SK-N-SH (cell line): ENCODE measurements at regions not wholly inside any gene's neighbourhood (a gene's known extent, or its start where the extent isn't known, plus 50 kb on each side); places are given as distances from the start of the nearest gene placed in this dataset.

Experiments
- CTCF ChIA-PET: fragments of 300-600, 350-600 bp; formaldehyde crosslinking; extraction: SDS; loops from one replicate; lab custom pipeline; 2021; lab: Yijun Ruan, JAX
- POLR2A ChIA-PET: fragments of 350-600 bp; sonication (Branson Sonifier 250); formaldehyde crosslinking; extraction: SDS; loops from one replicate; lab custom pipeline; 2020; ENCODE audit warnings: antibody characterized with exemption, inconsistent platforms; lab: Yijun Ruan, JAX
- DNase-seq: peaks from one replicate; pipeline ENCODE4 v3.0.0; 2012
- H2AFZ ChIP-seq: fragments of 200-600 bp; sonication (generic); 2 replicates; pipeline ENCODE4 v1.8.1; 2016; ENCODE audit warnings: antibody characterized with exemption, mild to moderate bottlenecking, low read depth
- H3F3A ChIP-seq: fragments of 200-600 bp; sonication (generic); replicated peaks from 2 replicates; pipeline ENCODE3; 2016; ENCODE audit warnings: antibody characterized with exemption, mild to moderate bottlenecking; ENCODE audit not compliant: insufficient read depth
- H3K27ac ChIP-seq, 2 experiments: fragments of 200-500 bp in 1 of 2; fragments of 200-600 bp in 1 of 2; sonication (Bioruptor generic) in 1 of 2; sonication (generic), shearing (Covaris generic) in 1 of 2; 2 replicates each; pipeline versions ENCODE4 v1.5.1 to v1.6.1; 2014 to 2016; ENCODE audit warnings: low read depth in 2 of 2, inconsistent platforms in 1 of 2, low read length in 1 of 2, mild to moderate bottlenecking in 1 of 2, mixed read lengths in 1 of 2
- H3K27me3 ChIP-seq: fragments of 200-600 bp; sonication (generic), shearing (Covaris generic); 2 replicates; pipeline ENCODE4 v1.6.1; 2016; ENCODE audit warnings: mixed run types; ENCODE audit not compliant: insufficient read depth
- H3K36me3 ChIP-seq, 2 experiments: fragments of 200-500 bp in 1 of 2; fragments of 200-600 bp in 1 of 2; sonication (Bioruptor generic) in 1 of 2; sonication (generic) in 1 of 2; replicated peaks in 1 of 2; 2 replicates each; pipeline versions ENCODE3 to v1.5.1; 2014 to 2016; ENCODE audit warnings: low read length in 1 of 2, mild to moderate bottlenecking in 1 of 2; ENCODE audit not compliant: insufficient read depth in 2 of 2, control insufficient read depth in 1 of 2
- H3K4me1 ChIP-seq, 2 experiments: fragments of 200-500 bp in 1 of 2; fragments of 200-600 bp in 1 of 2; sonication (Bioruptor generic) in 1 of 2; sonication (generic), shearing (Covaris generic) in 1 of 2; 2 replicates each; pipeline versions ENCODE4 v1.5.1 to v1.6.1; 2014 to 2016; ENCODE audit warnings: low read depth in 1 of 2, low read length in 1 of 2, mixed run types in 1 of 2; ENCODE audit not compliant: insufficient read depth in 2 of 2, control insufficient read depth in 1 of 2
- H3K4me2 ChIP-seq: fragments of 200-600 bp; sonication (generic), shearing (Covaris generic); 2 replicates; pipeline ENCODE4 v1.6.1; 2017; ENCODE audit warnings: mixed run types
- H3K4me3 ChIP-seq, 2 experiments: fragments of 200-500 bp in 1 of 2; fragments of 200-600 bp in 1 of 2; sonication (Bioruptor generic) in 1 of 2; sonication (generic), shearing (Covaris generic) in 1 of 2; 2 replicates each; pipeline versions ENCODE4 v1.5.1 to v1.8.1; 2014 to 2016; ENCODE audit warnings: low read depth in 2 of 2, inconsistent platforms in 1 of 2, low read length in 1 of 2, mild to moderate bottlenecking in 1 of 2, mixed read lengths in 1 of 2, moderate library complexity in 1 of 2
- H3K79me2 ChIP-seq: fragments of 200-600 bp; sonication (generic); 2 replicates; pipeline ENCODE4 v1.8.1; 2017; ENCODE audit warnings: mild to moderate bottlenecking; ENCODE audit not compliant: insufficient read depth
- H3K9ac ChIP-seq: fragments of 200-600 bp; sonication (generic); 2 replicates; pipeline ENCODE4 v1.6.1; 2017; ENCODE audit warnings: mixed run types
- H3K9me2 ChIP-seq: fragments of 200-600 bp; sonication (generic); 2 replicates; pipeline ENCODE4 v1.6.1; 2017; ENCODE audit warnings: mixed run types
- H3K9me3 ChIP-seq: fragments of 200-600 bp; sonication (generic); 2 replicates; pipeline ENCODE4 v1.6.1; 2017; ENCODE audit warnings: mixed run types, mild to moderate bottlenecking, moderate library complexity
- H4K20me1 ChIP-seq: fragments of 200-600 bp; sonication (generic); 2 replicates; pipeline ENCODE4 v1.6.1; 2017; ENCODE audit warnings: mild to moderate bottlenecking, mixed run types; ENCODE audit not compliant: insufficient read depth
- CHD2 ChIP-seq: fragments of 150-350 bp; IDR thresholded peaks from 2 replicates; pipeline ENCODE4 v1.6.1; 2018; ENCODE audit warnings: low read length; ENCODE audit not compliant: partially characterized antibody
- EP300 ChIP-seq, 2 experiments: IDR thresholded peaks; 2 replicates each; pipeline versions ENCODE4 v1.4.0 to v1.6.1; 2012; ENCODE audit warnings: borderline replicate concordance in 1 of 2, low read depth in 1 of 2, low read length in 1 of 2
- EZH2phosphoT487 ChIP-seq: fragments of 200-600 bp; sonication (generic); IDR thresholded peaks from 2 replicates; pipeline ENCODE4 v1.6.1; 2017; ENCODE audit warnings: low read depth, mixed run types, mild to moderate bottlenecking, antibody characterized with exemption, moderate library complexity, borderline replicate concordance
- FOSL2 ChIP-seq: IDR thresholded peaks from 2 replicates; pipeline ENCODE4 v1.4.0; 2012; ENCODE audit warnings: low read depth, mild to moderate bottlenecking, moderate library complexity, borderline replicate concordance
- FOXM1 ChIP-seq: IDR thresholded peaks from 2 replicates; pipeline ENCODE4 v1.4.0; 2012; ENCODE audit warnings: low read depth, mild to moderate bottlenecking
- GABPA ChIP-seq: IDR thresholded peaks from 2 replicates; pipeline ENCODE4 v1.4.0; 2012; ENCODE audit warnings: low read depth, mild to moderate bottlenecking
- GATA2 ChIP-seq: sonication (generic); formaldehyde crosslinking; IDR thresholded peaks from 2 replicates; pipeline ENCODE4 v1.5.0; 2020; ENCODE audit warnings: mild to moderate bottlenecking, missing genetic modification reagents
- JUND ChIP-seq: IDR thresholded peaks from 2 replicates; pipeline ENCODE4 v1.4.0; 2012
- MEF2A ChIP-seq: IDR thresholded peaks from 2 replicates; pipeline ENCODE4 v1.4.0; 2012; ENCODE audit warnings: low read depth, borderline replicate concordance
- NFIC ChIP-seq: IDR thresholded peaks from 2 replicates; pipeline ENCODE4 v1.4.0; 2012; ENCODE audit warnings: borderline replicate concordance
- PBX3 ChIP-seq: IDR thresholded peaks from 2 replicates; pipeline ENCODE4; 2012
- POLR2AphosphoS5 ChIP-seq: IDR thresholded peaks from 2 replicates; pipeline ENCODE4 v1.6.1; 2012; ENCODE audit warnings: low read depth, low read length
- RCOR1 ChIP-seq: fragments of 150-350 bp; IDR thresholded peaks from 2 replicates; pipeline ENCODE4 v1.6.1; 2017; ENCODE audit warnings: antibody characterized with exemption, low read length
- RFX5 ChIP-seq: IDR thresholded peaks from 2 replicates; pipeline ENCODE4 v1.6.1; 2012; ENCODE audit warnings: mild to moderate bottlenecking, improper control_type of control experiment, low read length
- RXRA ChIP-seq: IDR thresholded peaks from 2 replicates; pipeline ENCODE4 v1.4.0; 2012; ENCODE audit warnings: low read depth, mild to moderate bottlenecking, borderline replicate concordance
- SIN3A ChIP-seq: IDR thresholded peaks from 2 replicates; pipeline ENCODE4 v1.6.1; 2012; ENCODE audit warnings: low read depth, mild to moderate bottlenecking, low read length, moderate library complexity, borderline replicate concordance
- TCF12 ChIP-seq: IDR thresholded peaks from 2 replicates; pipeline ENCODE4 v1.4.0; 2012
- ZBTB33 ChIP-seq: IDR thresholded peaks from 2 replicates; pipeline ENCODE4 v1.4.0; 2012; ENCODE audit warnings: low read depth, borderline replicate concordance
- WGBS: methylation state at CpG from one replicate; pipeline ENCODE4 v1.1.6; 2017; ENCODE audit warnings: low lambda C conversion rate; 5-methylcytosine and 5-hydroxymethylcytosine counted together
- TF ChIP-seq, protein P1 (sequence below): IDR thresholded peaks from 2 replicates; pipeline ENCODE4 v1.4.0; 2012; ENCODE audit warnings: low read depth

DNA sequence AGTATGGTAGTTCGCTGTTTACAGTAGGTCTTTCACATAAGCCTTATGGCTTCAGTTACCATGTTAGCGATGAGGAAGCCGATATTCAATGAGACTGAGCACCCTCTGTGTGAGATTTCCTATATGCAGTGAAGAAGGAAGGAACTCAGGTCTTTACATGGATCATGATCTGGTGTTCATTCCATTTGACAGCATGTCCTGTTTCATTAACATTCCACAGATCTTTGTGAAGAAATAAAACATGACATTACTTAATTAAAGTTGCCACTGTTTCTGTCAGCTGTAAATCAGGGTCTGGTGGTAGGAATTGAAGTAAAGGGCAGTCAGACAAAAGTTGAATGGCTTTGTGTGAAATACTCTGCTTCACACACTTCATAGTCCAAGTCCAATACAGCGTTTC lies 768.6 kb downstream of the ZPLD1 start:
- no peak overlapping the region for H2AFZ ChIP-seq
- H3K4me2 ChIP-seq = no peak overlapping the region
- H3K9me2 ChIP-seq = no peaks in the 10 kb centered on the region
- no peaks in the 10 kb centered on the region for H3K27me3 ChIP-seq
- H3K4me3 ChIP-seq = no peak overlapping the region
- no peak overlapping the region for H3K27ac ChIP-seq
- ChIA-PET CTCF (interaction anchor here (0.7 kb wide), 1 partner anchor 530 kb away, joined by 4 read pairs; no protein-coding TSS in a partner anchor), POLR2A (no interaction called here)
- H4K20me1 ChIP-seq = no peaks in the 10 kb centered on the region
- no peaks in the 10 kb centered on the region; a peak in 2 of 4 replicates for H3K4me1 ChIP-seq
- TF ChIP-seq EP300 (IDR thresholded peaks at IDR 0.05; ENCODE audit: borderline replicate concordance in 1 of 2, low read depth in 1 of 2, low read length in 1 of 2) (no peak), NFIC (no peak), RXRA (no peak), RFX5 (no peak), JUND (no peak), MEF2A (no peak), TCF12 (no peak), CHD2 (no peak), ZBTB33 (no peak), FOXM1 (no peak), GATA2 (CRISPR knock-in tag) (no peak), RCOR1 (no peak), PBX3 (no peak), GABPA (no peak), FOSL2 (no peak), SIN3A (no peak), EZH2phosphoT487 (no peak), POLR2AphosphoS5 (no peak)
- TF ChIP-seq, protein P1, sequence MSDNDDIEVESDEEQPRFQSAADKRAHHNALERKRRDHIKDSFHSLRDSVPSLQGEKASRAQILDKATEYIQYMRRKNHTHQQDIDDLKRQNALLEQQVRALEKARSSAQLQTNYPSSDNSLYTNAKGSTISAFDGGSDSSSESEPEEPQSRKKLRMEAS = no peak
- H3K9ac ChIP-seq = no peak overlapping the region
- no peak for DNase-seq
- H3F3A ChIP-seq = no peaks in the 10 kb centered on the region
- no peaks in the 10 kb centered on the region for H3K36me3 ChIP-seq
- no peaks in the 10 kb centered on the region for H3K9me3 ChIP-seq
- H3K79me2 ChIP-seq = no peaks in the 10 kb centered on the region
- 88% methylated on average over 4 of the region's 4 CpGs for WGBS
